ENCODE measurements at regions not wholly inside any gene's neighbourhood (a gene's known extent, or its start where the extent isn't known, plus 50 kb on each side); places are given as distances from the start of the nearest gene placed in this dataset.

- 37 to 45% methylated on average over 1 of the region's 1 CpG for WGBS, 2 donors
- no peak overlapping the region for H3K4me3 ChIP-seq
- no peak for TF ChIP-seq CTCF (IDR thresholded peaks at IDR 0.05)
- H3K36me3 ChIP-seq, result no peaks in the 10 kb centered on the region
- intact Hi-C loops (cut with DNase I), result no loop called here
- H3K9me3 ChIP-seq, result no peaks in the 10 kb centered on the region
- DNase-seq, result no peak
- FAIRE-seq, result no peak
- H3K4me1 ChIP-seq, result no peaks in the 10 kb centered on the region
- H3K27me3 ChIP-seq, result no peaks in the 10 kb centered on the region
- ATAC-seq, result no peak
- no peak overlapping the region for H3K27ac ChIP-seq
Observed at GRCh38 chr10:36519909-36520308, 605.5 kb upstream of the ANKRD30A start.

GRCh38 chr10:36516281-36516680 is 609.1 kb upstream of the ANKRD30A start:
- no peak for FAIRE-seq
- intact Hi-C loops (cut with DNase I), result no loop called here
- no peak for ATAC-seq

GRCh38 chr10:36515319-36515718 is 610.1 kb upstream of the ANKRD30A start:
- Histone ChIP-seq H3K27me3 (no peaks in the 10 kb centered on the region), H3K9me3 (no peaks in the 10 kb centered on the region), H3K36me3 (no peaks in the 10 kb centered on the region), H3K4me3 (no peak overlapping the region), H3K4me1 (no peaks in the 10 kb centered on the region), H3K27ac (no peak overlapping the region)
- intact Hi-C loops (cut with DNase I), result no loop called here
- DNase-seq, result no peak
- no peak for FAIRE-seq
- no peak for TF ChIP-seq CTCF (IDR thresholded peaks at IDR 0.05)
- 24 to 36% methylated on average over 2 of the region's 2 CpGs for WGBS, 2 donors
- no peak for ATAC-seq

More at GRCh38 chr10:36516281-36516680, 609.1 kb upstream of the ANKRD30A start:
- H3K4me3 ChIP-seq, result no peak overlapping the region
- no peaks in the 10 kb centered on the region for H3K4me1 ChIP-seq
- H3K9me3 ChIP-seq, result no peaks in the 10 kb centered on the region
- no peak for DNase-seq
- no peak overlapping the region for H3K27ac ChIP-seq
- H3K27me3 ChIP-seq, result no peaks in the 10 kb centered on the region
- H3K36me3 ChIP-seq, result no peaks in the 10 kb centered on the region
- TF ChIP-seq CTCF (IDR thresholded peaks at IDR 0.05), result no peak

- DNase-seq, result no peak
Observed at GRCh38 chr10:36507715-36508114, 617.7 kb upstream of the ANKRD30A start.

More at GRCh38 chr10:36507715-36508114, 617.7 kb upstream of the ANKRD30A start:
- no peak overlapping the region for H3K4me3 ChIP-seq
- ATAC-seq (no peak), FAIRE-seq (no peak)
- no peaks in the 10 kb centered on the region for H3K36me3 ChIP-seq
- H3K27ac ChIP-seq, result no peak overlapping the region
- H3K4me1 ChIP-seq, result no peaks in the 10 kb centered on the region
- TF ChIP-seq CTCF (IDR thresholded peaks at IDR 0.05), result no peak
- no peaks in the 10 kb centered on the region for H3K9me3 ChIP-seq
- no peaks in the 10 kb centered on the region for H3K27me3 ChIP-seq
- intact Hi-C loops (cut with DNase I), result loop anchor here in 1 of 3 donors (10.0 kb wide), 1 partner anchor 873 kb away; no protein-coding TSS in a partner anchor
- WGBS, 2 donors, result 57 to 79% methylated on average over 3 of the region's 3 CpGs
